Parathyroid adenoma (tissue), 2 donors: ENCODE measurements at regions not wholly inside any gene's neighbourhood (a gene's known extent, or its start where the extent isn't known, plus 50 kb on each side); places are given as distances from the start of the nearest gene placed in this dataset.

ENCODE experiments used
- H2AFZ ChIP-seq: fragments of 300-600 bp; sonication (generic); one replicate; pipeline ENCODE4 v1.7.0; 2017; ENCODE audit warnings: antibody characterized with exemption, mild to moderate bottlenecking
- H3K27ac ChIP-seq: fragments of 300-600 bp; sonication (generic); one replicate; pipeline ENCODE4 v1.7.0; 2017
- H3K27me3 ChIP-seq: fragments of 300-600 bp; sonication (generic); one replicate; pipeline ENCODE4 v1.7.0; 2017; ENCODE audit warnings: low read length; ENCODE audit not compliant: control insufficient read depth, insufficient read depth
- H3K36me3 ChIP-seq: fragments of 300-600 bp; sonication (generic); one replicate; pipeline ENCODE4 v1.7.0; 2017; ENCODE audit warnings: low read length; ENCODE audit not compliant: control insufficient read depth, insufficient read depth
- H3K4me1 ChIP-seq: fragments of 300-600 bp; sonication (generic); one replicate; pipeline ENCODE4 v1.7.0; 2017; ENCODE audit warnings: control low read depth
- H3K4me2 ChIP-seq: fragments of 300-600 bp; sonication (generic); one replicate; pipeline ENCODE4 v1.7.0; 2017; ENCODE audit warnings: low read length
- H3K4me3 ChIP-seq: fragments of 300-600 bp; sonication (generic); one replicate; pipeline ENCODE4 v1.7.0; 2017; ENCODE audit warnings: low read depth, low read length
- H3K79me2 ChIP-seq: fragments of 300-600 bp; sonication (generic); one replicate; pipeline ENCODE4 v1.7.0; 2017; ENCODE audit warnings: control low read depth
- H3K9ac ChIP-seq: fragments of 300-600 bp; sonication (generic); one replicate; pipeline ENCODE4 v1.7.0; 2017; ENCODE audit warnings: mild to moderate bottlenecking
- H3K9me3 ChIP-seq: fragments of 300-600 bp; sonication (generic); one replicate; pipeline ENCODE4 v1.7.0; 2017; ENCODE audit warnings: low read length; ENCODE audit not compliant: control insufficient read depth
- TF ChIP-seq, protein P1 (sequence below): fragments of 300-600 bp; sonication (generic); IDR thresholded peaks from one replicate; pipeline ENCODE4 v1.7.0; 2017; ENCODE audit warnings: antibody characterized with exemption, mild to moderate bottlenecking
- donor health status: primary hyperparathyroidism.

DNA sequence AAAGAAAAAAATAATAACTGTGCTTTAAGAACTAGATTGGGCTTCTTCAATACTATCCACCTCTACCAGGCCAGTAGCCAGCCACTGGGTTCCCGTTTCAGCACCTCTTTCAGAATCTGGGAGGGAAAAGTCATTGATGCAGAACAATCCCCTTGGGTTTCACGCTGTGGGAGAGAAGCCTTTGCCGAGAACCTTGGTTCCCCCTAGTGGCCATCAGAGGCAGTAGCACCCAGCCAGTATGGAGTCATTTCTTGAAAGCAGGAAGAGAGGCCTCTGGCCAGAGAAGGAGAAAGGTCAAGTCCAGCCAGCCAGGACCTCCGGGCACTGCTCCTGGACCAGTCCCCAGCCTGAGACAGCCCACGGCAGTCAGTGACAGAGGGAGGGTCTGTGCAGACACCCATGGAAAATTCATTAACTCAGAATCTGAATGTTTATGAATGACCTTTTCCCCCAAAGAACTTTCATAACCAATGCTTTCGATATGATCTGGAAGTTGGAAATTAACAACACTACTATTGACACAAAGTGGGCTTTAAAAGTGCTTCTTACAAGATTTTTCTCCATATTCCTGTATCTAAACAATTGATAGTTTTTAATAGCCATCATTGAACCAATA, 51.2 kb upstream of the CDH5 start:
- Histone ChIP-seq H3K27ac (no peak overlapping the region), H3K9ac (no peak overlapping the region)
- TF ChIP-seq, protein P1, sequence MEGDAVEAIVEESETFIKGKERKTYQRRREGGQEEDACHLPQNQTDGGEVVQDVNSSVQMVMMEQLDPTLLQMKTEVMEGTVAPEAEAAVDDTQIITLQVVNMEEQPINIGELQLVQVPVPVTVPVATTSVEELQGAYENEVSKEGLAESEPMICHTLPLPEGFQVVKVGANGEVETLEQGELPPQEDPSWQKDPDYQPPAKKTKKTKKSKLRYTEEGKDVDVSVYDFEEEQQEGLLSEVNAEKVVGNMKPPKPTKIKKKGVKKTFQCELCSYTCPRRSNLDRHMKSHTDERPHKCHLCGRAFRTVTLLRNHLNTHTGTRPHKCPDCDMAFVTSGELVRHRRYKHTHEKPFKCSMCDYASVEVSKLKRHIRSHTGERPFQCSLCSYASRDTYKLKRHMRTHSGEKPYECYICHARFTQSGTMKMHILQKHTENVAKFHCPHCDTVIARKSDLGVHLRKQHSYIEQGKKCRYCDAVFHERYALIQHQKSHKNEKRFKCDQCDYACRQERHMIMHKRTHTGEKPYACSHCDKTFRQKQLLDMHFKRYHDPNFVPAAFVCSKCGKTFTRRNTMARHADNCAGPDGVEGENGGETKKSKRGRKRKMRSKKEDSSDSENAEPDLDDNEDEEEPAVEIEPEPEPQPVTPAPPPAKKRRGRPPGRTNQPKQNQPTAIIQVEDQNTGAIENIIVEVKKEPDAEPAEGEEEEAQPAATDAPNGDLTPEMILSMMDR = peak; percentile 97

DNA sequence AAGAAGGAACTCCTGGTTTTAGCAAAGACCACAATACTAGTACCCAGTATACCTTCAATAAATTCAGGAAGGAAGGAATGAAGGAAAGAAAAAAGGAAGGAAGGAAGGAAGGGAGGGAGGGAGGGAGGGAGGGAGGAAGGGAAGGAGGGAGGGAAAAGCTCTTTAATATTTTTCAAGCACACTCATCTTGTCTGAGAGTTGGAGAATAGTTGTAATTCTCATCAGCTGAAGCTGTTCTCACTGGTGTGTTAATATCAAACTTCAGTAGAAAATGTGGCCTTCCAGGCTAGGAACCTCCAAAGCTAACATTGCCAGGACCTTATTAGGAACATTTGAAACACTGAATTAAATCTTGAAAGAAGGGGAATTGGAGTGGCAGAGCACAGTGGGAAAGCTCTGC, 55.2 kb upstream of the CDH5 start:
- TF ChIP-seq, protein P1 = no peak
- no peak overlapping the region for H3K4me2 ChIP-seq

More for the DNA sequence above, 51.2 kb upstream of the CDH5 start:
- peak overlapping the region; percentile 65 for H2AFZ ChIP-seq
- no peaks in the 10 kb centered on the region for H3K27me3 ChIP-seq
- no peaks in the 10 kb centered on the region for H3K9me3 ChIP-seq
- H3K36me3 ChIP-seq = no peaks in the 10 kb centered on the region
- H3K4me1 ChIP-seq = no peaks in the 10 kb centered on the region
- H3K79me2 ChIP-seq = no peaks in the 10 kb centered on the region
- no peak overlapping the region for H3K4me2 ChIP-seq
- no peak overlapping the region for H3K4me3 ChIP-seq

GRCh38 chr16:66309215-66309807, 57.2 kb upstream of the CDH5 start:
- Histone ChIP-seq H3K9ac (no peak overlapping the region), H3K27me3 (no peaks in the 10 kb centered on the region), H2AFZ (no peak overlapping the region), H3K4me2 (no peak overlapping the region), H3K79me2 (no peaks in the 10 kb centered on the region), H3K36me3 (no peaks in the 10 kb centered on the region), H3K27ac (no peak overlapping the region), H3K9me3 (no peaks in the 10 kb centered on the region), H3K4me1 (no peaks in the 10 kb centered on the region), H3K4me3 (no peak overlapping the region)
- TF ChIP-seq, protein P1 = no peak

More for the DNA sequence above, 55.2 kb upstream of the CDH5 start:
- no peak overlapping the region for H3K9ac ChIP-seq
- H3K36me3 ChIP-seq = no peaks in the 10 kb centered on the region
- no peak overlapping the region for H2AFZ ChIP-seq
- no peaks in the 10 kb centered on the region for H3K27me3 ChIP-seq
- H3K27ac ChIP-seq = no peak overlapping the region
- H3K79me2 ChIP-seq = no peaks in the 10 kb centered on the region
- H3K9me3 ChIP-seq = no peaks in the 10 kb centered on the region
- H3K4me1 ChIP-seq = no peaks in the 10 kb centered on the region
- H3K4me3 ChIP-seq = no peak overlapping the region

GRCh38 chr16:66308096-66308495, 58.4 kb upstream of the CDH5 start:
- Histone ChIP-seq H3K27me3 (no peaks in the 10 kb centered on the region), H3K4me1 (no peaks in the 10 kb centered on the region), H3K4me2 (no peak overlapping the region), H2AFZ (no peak overlapping the region), H3K79me2 (no peaks in the 10 kb centered on the region), H3K36me3 (no peaks in the 10 kb centered on the region), H3K9ac (no peak overlapping the region), H3K9me3 (no peaks in the 10 kb centered on the region), H3K27ac (no peak overlapping the region), H3K4me3 (no peak overlapping the region)
- TF ChIP-seq, protein P1 = no peak
